GM19397 (cell line): ENCODE measurements at regions not wholly inside any gene's neighbourhood (a gene's known extent, or its start where the extent isn't known, plus 50 kb on each side); places are given as distances from the start of the nearest gene placed in this dataset.

Experiments
- ATAC-seq: cut with Tn5 transposase; IDR thresholded peaks from one replicate; pipeline ENCODE4 v1.9.1; 2021; ENCODE audit warnings: mild to moderate bottlenecking, moderate library complexity; ENCODE audit not compliant: unreplicated experiment

GRCh38 chr14:104290058-104290667 is 151.8 kb downstream of the KIF26A start:
- ATAC-seq = no peak

GRCh38 chr14:104290756-104291122 is 152.4 kb downstream of the KIF26A start:
- ATAC-seq = no peak

- ATAC-seq = no peak
Measured at GRCh38 chr14:104291123-104292000, 153.0 kb downstream of the KIF26A start.

GRCh38 chr14:104292084-104292970 is 153.9 kb downstream of the KIF26A start:
- no peak for ATAC-seq

- ATAC-seq = no peak
Measured at GRCh38 chr14:104293231-104293841, 154.9 kb downstream of the KIF26A start.

GRCh38 chr14:104293851-104294627 is 155.7 kb downstream of the KIF26A start:
- no peak for ATAC-seq

GRCh38 chr14:104294628-104294982 is 156.2 kb downstream of the KIF26A start:
- no peak for ATAC-seq

- no peak for ATAC-seq
Measured at GRCh38 chr14:104294983-104295680, 156.7 kb downstream of the KIF26A start.

- no peak for ATAC-seq
Measured at GRCh38 chr14:104295681-104296387, 157.4 kb downstream of the KIF26A start.

GRCh38 chr14:104296388-104297312 is 158.3 kb downstream of the KIF26A start:
- ATAC-seq = no peak

GRCh38 chr14:104297313-104297704 is 158.9 kb downstream of the KIF26A start:
- no peak for ATAC-seq

GRCh38 chr14:104297721-104298401 is 159.5 kb downstream of the KIF26A start:
- ATAC-seq = no peak

GRCh38 chr14:104298458-104298857 is 160.1 kb downstream of the KIF26A start:
- ATAC-seq = no peak

- ATAC-seq = no peak
Measured at GRCh38 chr14:104299993-104300761, 161.8 kb downstream of the KIF26A start.

- ATAC-seq = no peak
Measured at GRCh38 chr14:104301731-104302460, 163.5 kb downstream of the KIF26A start.

GRCh38 chr14:104302794-104303405 is 164.5 kb downstream of the KIF26A start:
- no peak for ATAC-seq
